GM12875 (cell line): ENCODE measurements at regions not wholly inside any gene's neighbourhood (a gene's known extent, or its start where the extent isn't known, plus 50 kb on each side); places are given as distances from the start of the nearest gene placed in this dataset.

Experiments used
- H3K4me3 ChIP-seq: one replicate; pipeline ENCODE4 v1.5.1; 2011; ENCODE audit warnings: low read depth, low read length, control low read depth
- CTCF ChIP-seq: IDR thresholded peaks from 2 replicates; pipeline ENCODE4 v1.5.1; 2011; ENCODE audit warnings: low read depth, mild to moderate bottlenecking, control low read depth, inconsistent platforms, low read length, moderate library complexity, borderline replicate concordance; ENCODE audit not compliant: insufficient read depth

- TF ChIP-seq CTCF = 0 out of 2 replicates have a peak, but pooled peaks have one; percentile 6
Observed at GRCh38 chr9:89814340-89815040, 209.7 kb downstream of the GADD45G start.

GRCh38 chr9:89815061-89815902, 210.5 kb downstream of the GADD45G start:
- H3K4me3 ChIP-seq = no peak overlapping the region
- TF ChIP-seq CTCF = no peak

More at GRCh38 chr9:89814340-89815040, 209.7 kb downstream of the GADD45G start:
- H3K4me3 ChIP-seq = no peak overlapping the region

GRCh38 chr9:89815903-89816573, 211.2 kb downstream of the GADD45G start:
- no peak overlapping the region for H3K4me3 ChIP-seq
- no peak for TF ChIP-seq CTCF

- TF ChIP-seq CTCF = no peak
- no peak overlapping the region for H3K4me3 ChIP-seq
Observed at GRCh38 chr9:89817151-89817950, 212.5 kb downstream of the GADD45G start.

- H3K4me3 ChIP-seq = no peak overlapping the region
- TF ChIP-seq CTCF = no peak
Observed at GRCh38 chr9:89820337-89820736, 215.5 kb downstream of the GADD45G start.

- no peak for TF ChIP-seq CTCF
- H3K4me3 ChIP-seq = no peak overlapping the region
Observed at GRCh38 chr9:89821081-89821480, 216.3 kb downstream of the GADD45G start.
